Naive B cell (primary cell): ENCODE measurements at regions not wholly inside any gene's neighbourhood (a gene's known extent, or its start where the extent isn't known, plus 50 kb on each side); places are given as distances from the start of the nearest gene placed in this dataset.

ENCODE experiments used
- ATAC-seq, 2 donors: fragments of 150-1000 bp; cut with Tn5 transposase; 2 replicates each; pipeline ENCODE4 v1.10.0; 2021; ENCODE audit warnings: low read depth in 2 of 2, mild to moderate bottlenecking in 2 of 2, moderate library complexity in 2 of 2
- DNase-seq: peaks from one replicate; pipeline ENCODE4 v3.0.0; 2022
- H3K27ac Mint-ChIP-seq, 6 donors: one replicate each; pipeline ENCODE4 v1.8.0; 2020 to 2022; ENCODE audit warnings: mild to moderate bottlenecking in 6 of 6, mixed read lengths in 6 of 6, moderate library complexity in 5 of 6, inconsistent platforms in 2 of 6
- H3K27me3 Mint-ChIP-seq, 3 donors: one replicate each; pipeline ENCODE4 v1.8.0; 2021 to 2022; ENCODE audit warnings: mixed read lengths in 3 of 3, mild to moderate bottlenecking in 1 of 3
- H3K36me3 Mint-ChIP-seq, 2 donors: one replicate each; pipeline ENCODE4 v1.8.0; 2020 to 2022; ENCODE audit warnings: mixed read lengths in 2 of 2, inconsistent platforms in 1 of 2, mild to moderate bottlenecking in 1 of 2
- H3K4me1 Mint-ChIP-seq, 3 donors: one replicate each; pipeline ENCODE4 v1.8.0; 2020 to 2022; ENCODE audit warnings: mixed read lengths in 3 of 3, inconsistent platforms in 1 of 3, mild to moderate bottlenecking in 1 of 3, moderate library complexity in 1 of 3
- H3K4me3 Mint-ChIP-seq, 8 donors: one replicate each; pipeline ENCODE4 v1.8.0; 2020 to 2022; ENCODE audit warnings: mild to moderate bottlenecking in 8 of 8, mixed read lengths in 8 of 8, moderate library complexity in 8 of 8, inconsistent platforms in 2 of 8
- H3K9me3 Mint-ChIP-seq, 7 donors: one replicate each; pipeline ENCODE4 v1.8.0; 2020 to 2022; ENCODE audit warnings: mixed read lengths in 7 of 7, mild to moderate bottlenecking in 5 of 7, inconsistent platforms in 2 of 7, moderate library complexity in 1 of 7

- H3K27ac Mint-ChIP-seq: no peak overlapping the region
- no peaks in the 10 kb centered on the region for H3K36me3 Mint-ChIP-seq
- H3K27me3 Mint-ChIP-seq: peaks cover 38 to 78% (median 71%) of the 10 kb centered on the region in 3 donors
- no peak for ATAC-seq
- H3K9me3 Mint-ChIP-seq: peaks cover 0 to 11% (median 5%) of the 10 kb centered on the region in 7 donors
- no peak overlapping the region for H3K4me3 Mint-ChIP-seq
- H3K4me1 Mint-ChIP-seq: no peaks in the 10 kb centered on the region
- no peak for DNase-seq
Observed at GRCh38 chr9:126125992-126126409, 200.6 kb upstream of the MVB12B start.

GRCh38 chr9:126126807-126127206 lies 199.8 kb upstream of the MVB12B start:
- no peak for DNase-seq
- H3K9me3 Mint-ChIP-seq: peaks cover 0 to 12% (median 6%) of the 10 kb centered on the region in 7 donors
- no peak for ATAC-seq
- H3K4me3 Mint-ChIP-seq: no peak overlapping the region
- H3K27ac Mint-ChIP-seq: no peak overlapping the region
- H3K27me3 Mint-ChIP-seq: peaks cover 38 to 86% (median 79%) of the 10 kb centered on the region in 3 donors
- no peaks in the 10 kb centered on the region for H3K4me1 Mint-ChIP-seq
- no peaks in the 10 kb centered on the region for H3K36me3 Mint-ChIP-seq

GRCh38 chr9:126127591-126127990 lies 199.0 kb upstream of the MVB12B start:
- peaks cover 31 to 89% (median 77%) of the 10 kb centered on the region in 3 donors for H3K27me3 Mint-ChIP-seq
- H3K4me3 Mint-ChIP-seq: no peak overlapping the region
- peaks cover 0 to 1% of the 10 kb centered on the region in 2 donors for H3K36me3 Mint-ChIP-seq
- no peak for ATAC-seq
- peaks cover 0 to 14% (median 7%) of the 10 kb centered on the region in 7 donors for H3K9me3 Mint-ChIP-seq
- H3K4me1 Mint-ChIP-seq: no peaks in the 10 kb centered on the region
- no peak for DNase-seq
- no peak overlapping the region for H3K27ac Mint-ChIP-seq

GRCh38 chr9:126128494-126129142 lies 198.0 kb upstream of the MVB12B start:
- Mint-ChIP-seq H3K27me3 (peaks cover 34 to 89% (median 72%) of the 10 kb centered on the region in 3 donors), H3K4me3 (no peak overlapping the region), H3K4me1 (no peaks in the 10 kb centered on the region), H3K9me3 (peaks cover 4 to 23% (median 13%) of the 10 kb centered on the region in 7 donors), H3K36me3 (peaks cover 0 to 10% of the 10 kb centered on the region in 2 donors), H3K27ac (no peak overlapping the region)
- DNase-seq (no peak), ATAC-seq (no peak)

GRCh38 chr9:126131066-126132010 lies 195.3 kb upstream of the MVB12B start:
- H3K4me1 Mint-ChIP-seq: no peaks in the 10 kb centered on the region
- peaks cover 0 to 10% of the 10 kb centered on the region in 2 donors for H3K36me3 Mint-ChIP-seq
- H3K9me3 Mint-ChIP-seq: peaks cover 4 to 43% (median 17%) of the 10 kb centered on the region in 7 donors
- DNase-seq (no peak), ATAC-seq (no peak)
- peaks cover 32 to 75% (median 67%) of the 10 kb centered on the region in 3 donors for H3K27me3 Mint-ChIP-seq
- peak overlapping the region in 1 of 8 donors; percentile 71 for H3K4me3 Mint-ChIP-seq
- H3K27ac Mint-ChIP-seq: no peak overlapping the region

GRCh38 chr9:126132746-126133145 lies 193.9 kb upstream of the MVB12B start:
- Mint-ChIP-seq H3K27me3 (peaks cover 27 to 62% (median 54%) of the 10 kb centered on the region in 3 donors), H3K9me3 (peaks cover 7 to 46% (median 22%) of the 10 kb centered on the region in 7 donors)
- no peak for DNase-seq

GRCh38 chr9:126144196-126144595 lies 182.4 kb upstream of the MVB12B start:
- Mint-ChIP-seq H3K27ac (no peak overlapping the region), H3K4me3 (no peak overlapping the region), H3K9me3 (peaks cover 5 to 36% (median 12%) of the 10 kb centered on the region in 7 donors), H3K27me3 (peaks cover 8 to 38% (median 21%) of the 10 kb centered on the region in 3 donors), H3K4me1 (peaks cover 9 to 10% (median 9%) of the 10 kb centered on the region in 3 donors), H3K36me3 (peaks cover 8% of the 10 kb centered on the region in 2 donors)
- no peak for ATAC-seq
- DNase-seq: no peak

More at GRCh38 chr9:126132746-126133145, 193.9 kb upstream of the MVB12B start:
- Mint-ChIP-seq H3K4me3 (no peak overlapping the region), H3K27ac (no peak overlapping the region), H3K36me3 (peaks cover 2 to 14% of the 10 kb centered on the region in 2 donors), H3K4me1 (no peaks in the 10 kb centered on the region)
- no peak for ATAC-seq

GRCh38 chr9:126144603-126145456 lies 181.8 kb upstream of the MVB12B start:
- H3K4me1 Mint-ChIP-seq: peaks cover 9 to 10% (median 9%) of the 10 kb centered on the region in 3 donors
- no peak overlapping the region for H3K27ac Mint-ChIP-seq
- H3K9me3 Mint-ChIP-seq: peaks cover 2 to 29% (median 6%) of the 10 kb centered on the region in 7 donors
- ATAC-seq: no peak
- DNase-seq: no peak
- peaks cover 4% of the 10 kb centered on the region in 2 donors for H3K36me3 Mint-ChIP-seq
- H3K4me3 Mint-ChIP-seq: no peak overlapping the region
- peaks cover 8 to 38% (median 18%) of the 10 kb centered on the region in 3 donors for H3K27me3 Mint-ChIP-seq

- ATAC-seq (no peak), DNase-seq (no peak)
- H3K36me3 Mint-ChIP-seq: no peaks in the 10 kb centered on the region
- H3K4me3 Mint-ChIP-seq: peak overlapping the region in 4 of 8 donors; percentile 4 to 63 (median 40)
- peaks cover 8 to 38% (median 15%) of the 10 kb centered on the region in 3 donors for H3K27me3 Mint-ChIP-seq
- peaks cover 9 to 10% (median 9%) of the 10 kb centered on the region in 3 donors for H3K4me1 Mint-ChIP-seq
- peaks cover 0 to 19% (median 5%) of the 10 kb centered on the region in 7 donors for H3K9me3 Mint-ChIP-seq
- H3K27ac Mint-ChIP-seq: peak overlapping the region in 1 of 6 donors; percentile 41
Observed at GRCh38 chr9:126145887-126146253, 180.8 kb upstream of the MVB12B start.

- H3K9me3 Mint-ChIP-seq: peaks cover 0 to 13% (median 2%) of the 10 kb centered on the region in 7 donors
- DNase-seq: peak; percentile 13
- peak; percentile 76 to 84 for ATAC-seq
- peaks cover 9 to 10% (median 9%) of the 10 kb centered on the region in 3 donors for H3K4me1 Mint-ChIP-seq
- H3K27ac Mint-ChIP-seq: peak overlapping the region in 4 of 6 donors; percentile 12 to 43 (median 30)
- H3K36me3 Mint-ChIP-seq: no peaks in the 10 kb centered on the region
- peaks cover 8 to 38% (median 15%) of the 10 kb centered on the region in 3 donors for H3K27me3 Mint-ChIP-seq
- peak overlapping the region in 7 of 8 donors; percentile 4 to 63 (median 25) for H3K4me3 Mint-ChIP-seq
Observed at GRCh38 chr9:126146254-126147145, 180.1 kb upstream of the MVB12B start.

GRCh38 chr9:126147186-126147935 lies 179.3 kb upstream of the MVB12B start:
- DNase-seq (no peak), ATAC-seq (no peak)
- Mint-ChIP-seq H3K4me3 (no peak overlapping the region), H3K9me3 (peaks cover 0 to 7% (median 0%) of the 10 kb centered on the region in 7 donors), H3K4me1 (peaks cover 9 to 10% (median 9%) of the 10 kb centered on the region in 3 donors), H3K27ac (no peak overlapping the region), H3K36me3 (no peaks in the 10 kb centered on the region), H3K27me3 (peaks cover 8 to 38% (median 11%) of the 10 kb centered on the region in 3 donors)
